Fibroblast of skin of right biceps (primary cell): ENCODE measurements at regions not wholly inside any gene's neighbourhood (a gene's known extent, or its start where the extent isn't known, plus 50 kb on each side); places are given as distances from the start of the nearest gene placed in this dataset.
"Not testable (repeated sequence)": the region's sequence is repeated elsewhere in the genome, so short reads cannot be mapped to it uniquely, and the experiment has no call there.

Experiments
- DNase-seq: peaks from one replicate; pipeline ENCODE4 v3.0.0-alpha.2; 2013

- DNase-seq = no peak
These were observed 83.5 kb upstream of the WAC start for GRCh38 chr10:28449382-28449781.

- DNase-seq = no peak
These were observed 83.0 kb upstream of the WAC start for GRCh38 chr10:28449926-28450325.

- no peak for DNase-seq
These were observed 79.0 kb upstream of the WAC start for GRCh38 chr10:28453926-28454325.

GRCh38 chr10:28457110-28457509 is 75.8 kb upstream of the WAC start:
- DNase-seq = no peak

GRCh38 chr10:28457873-28458272 is 75.0 kb upstream of the WAC start:
- not testable (repeated sequence) for DNase-seq

- DNase-seq = no peak
These were observed 73.3 kb upstream of the WAC start for GRCh38 chr10:28459453-28460144.

- DNase-seq = no peak
These were observed 69.8 kb upstream of the WAC start for GRCh38 chr10:28463141-28463540.

- no peak for DNase-seq
These were observed 69.1 kb upstream of the WAC start for GRCh38 chr10:28463676-28464395.

- no peak for DNase-seq
These were observed 65.3 kb upstream of the WAC start for GRCh38 chr10:28467615-28468014.

GRCh38 chr10:28468707-28469483 is 64.0 kb upstream of the WAC start:
- DNase-seq = no peak

GRCh38 chr10:28470873-28471651 is 61.9 kb upstream of the WAC start:
- DNase-seq = peak; percentile 38

GRCh38 chr10:28471652-28472050 is 61.3 kb upstream of the WAC start:
- no peak for DNase-seq

- no peak for DNase-seq
These were observed 54.3 kb upstream of the WAC start for GRCh38 chr10:28478646-28479045.

- DNase-seq = no peak
These were observed 53.5 kb upstream of the WAC start for GRCh38 chr10:28479425-28479865.

- DNase-seq = no peak
These were observed 52.8 kb upstream of the WAC start for GRCh38 chr10:28479927-28480627.

GRCh38 chr10:28480628-28480965 is 52.3 kb upstream of the WAC start:
- no peak for DNase-seq

GRCh38 chr10:28481346-28481745 is 51.6 kb upstream of the WAC start:
- DNase-seq = not testable (repeated sequence)

GRCh38 chr10:28481968-28482367 is 51.0 kb upstream of the WAC start:
- no peak for DNase-seq
